SK-N-SH (cell line): ENCODE measurements at regions not wholly inside any gene's neighbourhood (a gene's known extent, or its start where the extent isn't known, plus 50 kb on each side); places are given as distances from the start of the nearest gene placed in this dataset.

ENCODE experiments used
- CTCF ChIA-PET: fragments of 300-600, 350-600 bp; formaldehyde crosslinking; extraction: SDS; loops from one replicate; lab custom pipeline; 2021; lab: Yijun Ruan, JAX
- POLR2A ChIA-PET: fragments of 350-600 bp; sonication (Branson Sonifier 250); formaldehyde crosslinking; extraction: SDS; loops from one replicate; lab custom pipeline; 2020; ENCODE audit warnings: antibody characterized with exemption, inconsistent platforms; lab: Yijun Ruan, JAX
- DNase-seq: peaks from one replicate; pipeline ENCODE4 v3.0.0; 2012
- H2AFZ ChIP-seq: fragments of 200-600 bp; sonication (generic); 2 replicates; pipeline ENCODE4 v1.8.1; 2016; ENCODE audit warnings: antibody characterized with exemption, mild to moderate bottlenecking, low read depth
- H3F3A ChIP-seq: fragments of 200-600 bp; sonication (generic); replicated peaks from 2 replicates; pipeline ENCODE3; 2016; ENCODE audit warnings: antibody characterized with exemption, mild to moderate bottlenecking; ENCODE audit not compliant: insufficient read depth
- H3K27ac ChIP-seq, 2 experiments: fragments of 200-500 bp in 1 of 2; fragments of 200-600 bp in 1 of 2; sonication (Bioruptor generic) in 1 of 2; sonication (generic), shearing (Covaris generic) in 1 of 2; 2 replicates each; pipeline versions ENCODE4 v1.5.1 to v1.6.1; 2014 to 2016; ENCODE audit warnings: low read depth in 2 of 2, inconsistent platforms in 1 of 2, low read length in 1 of 2, mild to moderate bottlenecking in 1 of 2, mixed read lengths in 1 of 2
- H3K27me3 ChIP-seq: fragments of 200-600 bp; sonication (generic), shearing (Covaris generic); 2 replicates; pipeline ENCODE4 v1.6.1; 2016; ENCODE audit warnings: mixed run types; ENCODE audit not compliant: insufficient read depth
- H3K36me3 ChIP-seq, 2 experiments: fragments of 200-500 bp in 1 of 2; fragments of 200-600 bp in 1 of 2; sonication (Bioruptor generic) in 1 of 2; sonication (generic) in 1 of 2; replicated peaks in 1 of 2; 2 replicates each; pipeline versions ENCODE3 to v1.5.1; 2014 to 2016; ENCODE audit warnings: low read length in 1 of 2, mild to moderate bottlenecking in 1 of 2; ENCODE audit not compliant: insufficient read depth in 2 of 2, control insufficient read depth in 1 of 2
- H3K4me1 ChIP-seq, 2 experiments: fragments of 200-500 bp in 1 of 2; fragments of 200-600 bp in 1 of 2; sonication (Bioruptor generic) in 1 of 2; sonication (generic), shearing (Covaris generic) in 1 of 2; 2 replicates each; pipeline versions ENCODE4 v1.5.1 to v1.6.1; 2014 to 2016; ENCODE audit warnings: low read depth in 1 of 2, low read length in 1 of 2, mixed run types in 1 of 2; ENCODE audit not compliant: insufficient read depth in 2 of 2, control insufficient read depth in 1 of 2
- H3K4me2 ChIP-seq: fragments of 200-600 bp; sonication (generic), shearing (Covaris generic); 2 replicates; pipeline ENCODE4 v1.6.1; 2017; ENCODE audit warnings: mixed run types
- H3K4me3 ChIP-seq, 2 experiments: fragments of 200-500 bp in 1 of 2; fragments of 200-600 bp in 1 of 2; sonication (Bioruptor generic) in 1 of 2; sonication (generic), shearing (Covaris generic) in 1 of 2; 2 replicates each; pipeline versions ENCODE4 v1.5.1 to v1.8.1; 2014 to 2016; ENCODE audit warnings: low read depth in 2 of 2, inconsistent platforms in 1 of 2, low read length in 1 of 2, mild to moderate bottlenecking in 1 of 2, mixed read lengths in 1 of 2, moderate library complexity in 1 of 2
- H3K79me2 ChIP-seq: fragments of 200-600 bp; sonication (generic); 2 replicates; pipeline ENCODE4 v1.8.1; 2017; ENCODE audit warnings: mild to moderate bottlenecking; ENCODE audit not compliant: insufficient read depth
- H3K9ac ChIP-seq: fragments of 200-600 bp; sonication (generic); 2 replicates; pipeline ENCODE4 v1.6.1; 2017; ENCODE audit warnings: mixed run types
- H3K9me2 ChIP-seq: fragments of 200-600 bp; sonication (generic); 2 replicates; pipeline ENCODE4 v1.6.1; 2017; ENCODE audit warnings: mixed run types
- H3K9me3 ChIP-seq: fragments of 200-600 bp; sonication (generic); 2 replicates; pipeline ENCODE4 v1.6.1; 2017; ENCODE audit warnings: mixed run types, mild to moderate bottlenecking, moderate library complexity
- H4K20me1 ChIP-seq: fragments of 200-600 bp; sonication (generic); 2 replicates; pipeline ENCODE4 v1.6.1; 2017; ENCODE audit warnings: mild to moderate bottlenecking, mixed run types; ENCODE audit not compliant: insufficient read depth
- CHD2 ChIP-seq: fragments of 150-350 bp; IDR thresholded peaks from 2 replicates; pipeline ENCODE4 v1.6.1; 2018; ENCODE audit warnings: low read length; ENCODE audit not compliant: partially characterized antibody
- ELF1 ChIP-seq: IDR thresholded peaks from 2 replicates; pipeline ENCODE4 v1.4.0; 2012
- EP300 ChIP-seq, 2 experiments: IDR thresholded peaks; 2 replicates each; pipeline versions ENCODE4 v1.4.0 to v1.6.1; 2012; ENCODE audit warnings: borderline replicate concordance in 1 of 2, low read depth in 1 of 2, low read length in 1 of 2
- FOXJ3 ChIP-seq: sonication (generic); formaldehyde crosslinking; IDR thresholded peaks from 2 replicates; pipeline ENCODE4 v1.5.1; 2020; ENCODE audit warnings: mild to moderate bottlenecking, missing genetic modification reagents
- FOXM1 ChIP-seq: IDR thresholded peaks from 2 replicates; pipeline ENCODE4 v1.4.0; 2012; ENCODE audit warnings: low read depth, mild to moderate bottlenecking
- GATA2 ChIP-seq: sonication (generic); formaldehyde crosslinking; IDR thresholded peaks from 2 replicates; pipeline ENCODE4 v1.5.0; 2020; ENCODE audit warnings: mild to moderate bottlenecking, missing genetic modification reagents
- JUND ChIP-seq: IDR thresholded peaks from 2 replicates; pipeline ENCODE4 v1.4.0; 2012
- MAX ChIP-seq: IDR thresholded peaks from 2 replicates; pipeline ENCODE4 v1.4.0; 2012; ENCODE audit warnings: low read depth
- MXI1 ChIP-seq: IDR thresholded peaks from 2 replicates; pipeline ENCODE4 v1.6.1; 2012; ENCODE audit warnings: mild to moderate bottlenecking, low read depth, low read length, improper control_type of control experiment
- NRF1 ChIP-seq: IDR thresholded peaks from 2 replicates; pipeline ENCODE4 v1.6.1; 2012; ENCODE audit warnings: low read depth, mild to moderate bottlenecking, low read length
- SIN3A ChIP-seq: IDR thresholded peaks from 2 replicates; pipeline ENCODE4 v1.6.1; 2012; ENCODE audit warnings: low read depth, mild to moderate bottlenecking, low read length, moderate library complexity, borderline replicate concordance
- SMC3 ChIP-seq: IDR thresholded peaks from 2 replicates; pipeline ENCODE4 v1.6.1; 2012; ENCODE audit warnings: low read depth, low read length, improper control_type of control experiment
- TCF12 ChIP-seq: IDR thresholded peaks from 2 replicates; pipeline ENCODE4 v1.4.0; 2012
- TEAD4 ChIP-seq: IDR thresholded peaks from 2 replicates; pipeline ENCODE4 v1.4.0; 2012; ENCODE audit warnings: mild to moderate bottlenecking, borderline replicate concordance; ENCODE audit not compliant: insufficient read depth
- YY1 ChIP-seq: IDR thresholded peaks from 2 replicates; pipeline ENCODE4 v1.4.0; 2012; ENCODE audit warnings: low read depth, mild to moderate bottlenecking
- WGBS: methylation state at CpG from one replicate; pipeline ENCODE4 v1.1.6; 2017; ENCODE audit warnings: low lambda C conversion rate; 5-methylcytosine and 5-hydroxymethylcytosine counted together
- TF ChIP-seq, protein P1 (sequence below): IDR thresholded peaks from 2 replicates; pipeline ENCODE4; 2012

DNA sequence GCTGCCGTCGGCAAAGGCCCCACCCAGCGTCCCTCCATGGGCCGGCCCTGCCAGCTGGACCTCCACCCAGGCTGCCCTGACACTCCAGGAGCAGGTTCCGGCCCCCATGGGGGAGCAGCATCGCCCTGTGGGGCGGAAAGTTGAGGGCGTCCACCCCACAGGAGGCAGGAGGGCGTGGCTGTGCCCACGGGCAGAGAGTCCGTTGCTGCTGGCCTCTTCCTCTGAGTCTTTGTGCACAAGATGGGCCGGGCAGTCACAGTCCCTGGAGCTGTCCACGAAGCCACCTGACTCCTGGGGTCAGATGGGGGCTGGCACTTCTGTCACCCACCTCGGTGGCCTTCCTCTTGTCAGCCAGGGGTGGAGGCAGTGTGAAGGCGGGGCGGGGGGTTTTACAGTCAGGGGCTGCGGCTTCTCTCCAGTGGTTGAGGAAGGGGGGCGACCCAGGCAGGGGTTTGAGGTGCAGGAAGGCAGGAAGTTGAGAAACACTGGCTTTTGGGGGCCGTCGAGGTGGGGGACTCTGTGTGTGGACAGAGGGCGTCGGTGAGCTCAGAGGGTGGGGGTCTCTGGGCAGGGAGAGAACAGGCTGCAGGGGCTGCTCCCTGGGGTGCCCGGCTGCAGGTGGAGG is 67.2 kb upstream of the TTC34 start:
- H3K27me3 ChIP-seq, result no peaks in the 10 kb centered on the region
- ChIA-PET POLR2A (no interaction called here), CTCF (no interaction called here)
- H3K9ac ChIP-seq, result no peak overlapping the region
- no peaks in the 10 kb centered on the region for H3K79me2 ChIP-seq
- TF ChIP-seq ELF1, result no peak
- no peak for TF ChIP-seq SIN3A
- no peak for TF ChIP-seq MXI1
- TF ChIP-seq JUND, result no peak
- TF ChIP-seq NRF1, result no peak
- TF ChIP-seq TCF12, result no peak
- no peak for TF ChIP-seq YY1
- no peak for TF ChIP-seq FOXJ3
- no peaks in the 10 kb centered on the region for H3K9me3 ChIP-seq
- WGBS, result 8% methylated on average over 19 of the region's 23 CpGs
- H3K9me2 ChIP-seq, result no peaks in the 10 kb centered on the region
- no peaks in the 10 kb centered on the region for H3K36me3 ChIP-seq
- no peaks in the 10 kb centered on the region for H3F3A ChIP-seq
- H3K4me3 ChIP-seq, result no peak overlapping the region
- H2AFZ ChIP-seq, result no peak overlapping the region
- H3K4me1 ChIP-seq, result no peaks in the 10 kb centered on the region
- DNase-seq, result no peak
- no peak overlapping the region for H3K27ac ChIP-seq
- H3K4me2 ChIP-seq, result no peak overlapping the region
- no peaks in the 10 kb centered on the region for H4K20me1 ChIP-seq

DNA sequence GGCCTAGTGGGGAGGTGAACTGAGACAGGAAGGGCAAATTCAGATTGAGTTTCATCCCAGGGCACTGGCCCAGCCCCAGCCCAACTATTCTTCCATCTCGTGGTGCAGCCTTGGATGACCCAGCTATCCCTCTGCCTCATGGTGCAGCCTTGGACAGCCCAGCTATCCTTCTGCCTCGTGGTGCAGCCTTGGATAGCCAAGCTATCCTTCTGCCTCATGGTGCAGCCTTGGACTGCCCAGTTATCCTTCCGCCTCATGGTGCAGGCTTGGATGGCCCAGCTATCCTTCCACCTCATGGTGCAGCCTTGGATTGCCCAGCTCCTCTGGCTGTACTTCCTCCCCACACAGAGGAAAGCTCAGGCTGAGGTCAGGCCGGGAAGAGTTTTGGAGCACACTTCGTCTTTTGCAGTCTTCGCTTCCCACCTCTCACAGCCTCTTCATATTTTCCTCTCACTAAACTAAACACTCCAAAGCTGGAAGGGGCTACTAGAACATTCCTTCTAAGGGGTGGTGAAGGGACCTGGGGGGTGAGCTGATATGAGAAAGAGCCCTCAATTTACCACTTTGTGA is 69.8 kb upstream of the TTC34 start:
- Histone ChIP-seq H3K9me2 (no peaks in the 10 kb centered on the region), H2AFZ (no peak overlapping the region), H3K79me2 (no peaks in the 10 kb centered on the region), H3K9ac (no peak overlapping the region), H3K36me3 (no peaks in the 10 kb centered on the region), H3K27me3 (no peaks in the 10 kb centered on the region), H3F3A (no peaks in the 10 kb centered on the region), H4K20me1 (no peaks in the 10 kb centered on the region), H3K4me2 (no peak overlapping the region), H3K9me3 (no peaks in the 10 kb centered on the region), H3K4me3 (no peak overlapping the region; a peak in 1 of 4 replicates), H3K27ac (no peak overlapping the region), H3K4me1 (no peaks in the 10 kb centered on the region)
- ChIA-PET CTCF (no interaction called here), POLR2A (no interaction called here)
- 40% methylated on average over 4 of the region's 6 CpGs for WGBS
- TF ChIP-seq SIN3A, result no peak
- TF ChIP-seq FOXM1, result no peak
- no peak for TF ChIP-seq MAX
- TF ChIP-seq MXI1, result no peak
- TF ChIP-seq, protein P1, sequence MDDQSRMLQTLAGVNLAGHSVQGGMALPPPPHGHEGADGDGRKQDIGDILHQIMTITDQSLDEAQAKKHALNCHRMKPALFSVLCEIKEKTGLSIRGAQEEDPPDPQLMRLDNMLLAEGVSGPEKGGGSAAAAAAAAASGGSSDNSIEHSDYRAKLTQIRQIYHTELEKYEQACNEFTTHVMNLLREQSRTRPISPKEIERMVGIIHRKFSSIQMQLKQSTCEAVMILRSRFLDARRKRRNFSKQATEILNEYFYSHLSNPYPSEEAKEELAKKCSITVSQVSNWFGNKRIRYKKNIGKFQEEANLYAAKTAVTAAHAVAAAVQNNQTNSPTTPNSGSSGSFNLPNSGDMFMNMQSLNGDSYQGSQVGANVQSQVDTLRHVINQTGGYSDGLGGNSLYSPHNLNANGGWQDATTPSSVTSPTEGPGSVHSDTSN, result no peak
- no peak for TF ChIP-seq CHD2
- no peak for TF ChIP-seq GATA2 (CRISPR knock-in tag)
- TF ChIP-seq EP300 (IDR thresholded peaks at IDR 0.05; ENCODE audit: borderline replicate concordance in 1 of 2, low read depth in 1 of 2, low read length in 1 of 2), result no peak
- TF ChIP-seq SMC3, result no peak
- TF ChIP-seq TEAD4, result no peak
- no peak for DNase-seq
